ENCODE measurements at regions not wholly inside any gene's neighbourhood (a gene's known extent, or its start where the extent isn't known, plus 50 kb on each side); places are given as distances from the start of the nearest gene placed in this dataset.

DNA sequence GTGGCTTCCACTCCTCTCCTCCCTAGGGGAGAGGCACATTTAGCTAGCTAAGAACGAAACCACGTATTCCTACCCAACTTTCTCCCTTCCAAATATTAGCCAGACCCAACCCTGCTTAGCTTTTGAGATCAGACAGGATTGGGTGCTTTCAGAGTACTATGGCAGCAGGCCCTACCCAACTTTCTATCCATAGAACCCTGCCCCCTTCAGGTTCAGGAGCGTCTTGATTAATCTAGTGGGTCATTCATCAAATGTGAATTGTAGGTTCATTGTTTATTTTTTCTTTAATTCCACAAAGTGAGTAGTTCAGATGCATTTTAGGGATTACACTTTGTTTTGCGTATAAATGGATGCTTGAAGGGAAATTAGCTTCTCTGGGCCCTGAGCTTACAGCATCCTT, 188.3 kb downstream of the MIB1 start:
- intact Hi-C loops (cut with DNase I; ENCODE audit: low total_unique reads): no loop called here
- no peaks in the 10 kb centered on the region for H3K9me3 ChIP-seq
- no peaks in the 10 kb centered on the region for H3K36me3 ChIP-seq
- H3K4me3 ChIP-seq: no peak overlapping the region
- no peak overlapping the region for H3K27ac ChIP-seq
- H3K27me3 ChIP-seq: no peaks in the 10 kb centered on the region
- TF ChIP-seq, protein P1, sequence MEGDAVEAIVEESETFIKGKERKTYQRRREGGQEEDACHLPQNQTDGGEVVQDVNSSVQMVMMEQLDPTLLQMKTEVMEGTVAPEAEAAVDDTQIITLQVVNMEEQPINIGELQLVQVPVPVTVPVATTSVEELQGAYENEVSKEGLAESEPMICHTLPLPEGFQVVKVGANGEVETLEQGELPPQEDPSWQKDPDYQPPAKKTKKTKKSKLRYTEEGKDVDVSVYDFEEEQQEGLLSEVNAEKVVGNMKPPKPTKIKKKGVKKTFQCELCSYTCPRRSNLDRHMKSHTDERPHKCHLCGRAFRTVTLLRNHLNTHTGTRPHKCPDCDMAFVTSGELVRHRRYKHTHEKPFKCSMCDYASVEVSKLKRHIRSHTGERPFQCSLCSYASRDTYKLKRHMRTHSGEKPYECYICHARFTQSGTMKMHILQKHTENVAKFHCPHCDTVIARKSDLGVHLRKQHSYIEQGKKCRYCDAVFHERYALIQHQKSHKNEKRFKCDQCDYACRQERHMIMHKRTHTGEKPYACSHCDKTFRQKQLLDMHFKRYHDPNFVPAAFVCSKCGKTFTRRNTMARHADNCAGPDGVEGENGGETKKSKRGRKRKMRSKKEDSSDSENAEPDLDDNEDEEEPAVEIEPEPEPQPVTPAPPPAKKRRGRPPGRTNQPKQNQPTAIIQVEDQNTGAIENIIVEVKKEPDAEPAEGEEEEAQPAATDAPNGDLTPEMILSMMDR (IDR thresholded peaks at IDR 0.05): no peak
- TF ChIP-seq EP300 (IDR thresholded peaks at IDR 0.05) (no peak), POLR2A (IDR thresholded peaks at IDR 0.05) (no peak), POLR2AphosphoS5 (IDR thresholded peaks at IDR 0.05) (no peak)
- no peak for DNase-seq
- WGBS, 5 donors: 51 to 61% (median 58%) methylated on average over 4 of the region's 4 CpGs
- H3K4me1 ChIP-seq: peaks cover 0 to 12% (median 0%) of the 10 kb centered on the region in 4 donors

- intact Hi-C loops (cut with DNase I; ENCODE audit: low total_unique reads): no loop called here
- H3K36me3 ChIP-seq: no peaks in the 10 kb centered on the region
- no peaks in the 10 kb centered on the region for H3K9me3 ChIP-seq
- no peak for TF ChIP-seq POLR2A (IDR thresholded peaks at IDR 0.05)
- TF ChIP-seq POLR2AphosphoS5 (IDR thresholded peaks at IDR 0.05): no peak
- TF ChIP-seq EP300 (IDR thresholded peaks at IDR 0.05): no peak
- TF ChIP-seq, protein P1 (IDR thresholded peaks at IDR 0.05): no peak
- no peak overlapping the region for H3K27ac ChIP-seq
- DNase-seq: no peak
- no peaks in the 10 kb centered on the region for H3K27me3 ChIP-seq
- H3K4me3 ChIP-seq: no peak overlapping the region
- WGBS, 5 donors: 70 to 84% (median 78%) methylated on average over 6 of the region's 6 CpGs
- H3K4me1 ChIP-seq: peaks cover 0 to 12% (median 0%) of the 10 kb centered on the region in 4 donors
These were observed 189.6 kb downstream of the MIB1 start for GRCh38 chr18:21930177-21930576.

DNA sequence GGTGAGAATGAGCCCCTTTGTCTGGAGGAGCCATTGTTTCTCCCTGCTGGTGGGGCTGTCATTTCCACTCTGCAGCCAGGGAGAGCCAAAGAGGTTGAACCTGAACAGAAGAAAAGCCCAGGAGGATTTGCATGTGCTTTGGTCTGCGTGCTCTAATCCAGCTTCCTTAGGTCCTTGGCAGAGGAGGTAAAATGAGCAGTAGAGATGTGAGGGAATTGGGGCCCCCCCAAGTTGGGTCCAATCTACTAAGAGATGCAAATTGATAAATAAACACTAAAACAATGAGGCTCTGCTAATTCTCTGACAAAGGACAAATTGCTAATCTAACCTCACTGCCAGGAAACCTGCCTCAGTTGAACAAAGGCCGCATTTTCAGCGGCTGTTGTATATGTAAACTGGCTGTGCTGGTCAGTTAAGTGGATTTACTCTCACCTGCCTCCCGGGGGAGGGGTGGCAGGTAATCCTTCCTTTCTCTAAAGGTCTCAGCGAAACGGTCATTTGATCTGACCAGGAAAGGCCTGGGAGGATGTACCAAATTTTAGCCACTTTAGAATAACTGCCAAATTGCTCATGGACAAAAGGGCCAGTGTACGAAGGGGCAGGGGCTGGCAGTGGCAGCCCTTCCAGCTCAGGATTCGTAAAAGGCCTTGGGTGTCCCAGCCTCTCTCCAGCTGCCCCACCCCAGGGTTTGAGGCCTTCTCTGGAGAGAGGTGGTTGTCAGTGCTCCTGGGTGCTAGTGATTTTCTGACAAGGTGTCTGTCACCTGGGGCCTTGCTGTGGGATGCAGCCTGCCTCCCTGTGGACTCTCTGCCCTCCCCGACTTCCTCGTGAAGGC, 193.6 kb downstream of the MIB1 start:
- Histone ChIP-seq H3K27me3 (no peaks in the 10 kb centered on the region), H3K9me3 (no peaks in the 10 kb centered on the region), H3K4me3 (no peak overlapping the region), H3K4me1 (peaks cover 0 to 12% (median 0%) of the 10 kb centered on the region in 4 donors), H3K36me3 (no peaks in the 10 kb centered on the region), H3K27ac (no peak overlapping the region)
- DNase-seq: no peak
- intact Hi-C loops (cut with DNase I; ENCODE audit: low total_unique reads): no loop called here
- TF ChIP-seq POLR2A (IDR thresholded peaks at IDR 0.05) (no peak), EP300 (IDR thresholded peaks at IDR 0.05) (no peak), POLR2AphosphoS5 (IDR thresholded peaks at IDR 0.05) (no peak)
- TF ChIP-seq, protein P1 (IDR thresholded peaks at IDR 0.05): no peak
- 45 to 70% (median 53%) methylated on average over 8 to 10 of the region's 10 CpGs for WGBS, 5 donors

- 71 to 96% (median 88%) methylated on average over 4 of the region's 4 CpGs for WGBS, 5 donors
- no peaks in the 10 kb centered on the region for H3K9me3 ChIP-seq
- no peak for DNase-seq
- H3K4me1 ChIP-seq: peaks cover 0 to 12% (median 0%) of the 10 kb centered on the region in 4 donors
- no peak overlapping the region for H3K4me3 ChIP-seq
- TF ChIP-seq, protein P1 (IDR thresholded peaks at IDR 0.05): no peak
- no peak for TF ChIP-seq POLR2AphosphoS5 (IDR thresholded peaks at IDR 0.05)
- no peak for TF ChIP-seq POLR2A (IDR thresholded peaks at IDR 0.05)
- no peak for TF ChIP-seq EP300 (IDR thresholded peaks at IDR 0.05)
- no peaks in the 10 kb centered on the region for H3K36me3 ChIP-seq
- H3K27me3 ChIP-seq: no peaks in the 10 kb centered on the region
- intact Hi-C loops (cut with DNase I; ENCODE audit: low total_unique reads): no loop called here
- H3K27ac ChIP-seq: no peak overlapping the region
These were observed 194.1 kb downstream of the MIB1 start for GRCh38 chr18:21934766-21935015.

Data from stomach (tissue), 8 donors.